GM12873 (cell line): ENCODE measurements at regions not wholly inside any gene's neighbourhood (a gene's known extent, or its start where the extent isn't known, plus 50 kb on each side); places are given as distances from the start of the nearest gene placed in this dataset.

ENCODE experiments used
- CTCF ChIP-seq: IDR thresholded peaks from 2 replicates; pipeline ENCODE4 v1.5.1; 2012; ENCODE audit warnings: low read depth, mild to moderate bottlenecking, moderate library complexity, low read length, control low read depth; ENCODE audit not compliant: insufficient read depth; ENCODE audit errors: missing control alignments

DNA sequence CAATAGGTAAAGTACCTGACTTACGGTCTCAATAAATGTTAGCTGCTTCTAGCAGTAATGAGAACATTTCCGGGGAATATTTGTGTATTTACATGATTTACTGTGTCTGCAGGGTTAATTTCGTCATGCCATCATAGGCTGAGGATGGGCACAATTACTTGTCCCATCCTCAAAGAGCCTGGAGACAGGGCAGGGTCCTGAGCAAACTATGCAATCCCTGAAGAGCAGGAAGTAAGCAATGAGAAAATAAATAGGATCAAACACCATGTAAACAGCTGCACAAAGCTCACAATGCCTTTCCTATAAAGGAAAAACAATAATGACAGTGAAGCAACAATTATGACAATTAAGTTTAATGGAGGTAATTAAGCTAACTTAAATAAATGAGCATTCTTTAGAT is 114.6 kb upstream of the FOXQ1 start:
- no peak for TF ChIP-seq CTCF

- no peak for TF ChIP-seq CTCF
These were observed 120.7 kb upstream of the FOXQ1 start for GRCh38 chr6:1191141-1191630.

DNA sequence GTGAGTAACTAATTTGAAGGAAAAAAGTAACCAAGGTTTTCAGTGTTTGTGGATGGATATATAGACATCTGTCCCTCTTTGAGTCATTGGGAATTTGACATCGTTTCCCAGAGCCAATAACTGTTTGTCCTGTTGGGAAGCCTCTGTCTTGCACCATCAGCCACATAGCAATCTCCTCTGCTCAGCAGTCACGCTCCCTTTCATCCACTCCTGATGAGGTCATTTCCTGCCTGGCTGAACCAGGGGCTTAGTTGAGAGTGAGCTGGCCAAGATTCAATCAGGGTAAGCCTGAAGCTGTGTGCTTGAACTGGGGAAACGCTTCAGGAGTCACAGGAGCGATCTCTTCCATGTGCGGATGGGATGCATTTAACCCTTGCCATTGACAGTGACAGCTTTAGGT is 121.5 kb upstream of the FOXQ1 start:
- TF ChIP-seq CTCF = no peak

DNA sequence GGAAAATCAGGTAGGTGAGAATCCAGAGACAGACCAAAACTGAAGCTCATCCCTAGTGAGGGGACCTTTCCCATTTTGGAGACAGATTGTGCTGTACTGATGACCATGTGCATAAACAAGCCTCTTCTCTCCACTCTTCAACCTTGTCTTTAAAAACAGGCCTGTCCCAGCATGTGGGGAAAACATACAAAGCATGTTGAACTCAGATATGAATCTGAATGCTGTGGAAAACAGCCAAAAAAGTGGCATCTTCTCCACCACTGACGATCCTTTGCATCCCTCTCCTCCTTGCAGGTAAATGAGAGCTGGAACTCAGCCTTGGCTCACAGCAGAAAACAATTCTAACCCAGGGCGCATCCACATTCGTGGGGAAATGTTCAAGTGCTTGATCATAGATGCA is 123.7 kb upstream of the FOXQ1 start:
- no peak for TF ChIP-seq CTCF

- TF ChIP-seq CTCF = no peak
These were observed 124.4 kb upstream of the FOXQ1 start for GRCh38 chr6:1187293-1188131.

DNA sequence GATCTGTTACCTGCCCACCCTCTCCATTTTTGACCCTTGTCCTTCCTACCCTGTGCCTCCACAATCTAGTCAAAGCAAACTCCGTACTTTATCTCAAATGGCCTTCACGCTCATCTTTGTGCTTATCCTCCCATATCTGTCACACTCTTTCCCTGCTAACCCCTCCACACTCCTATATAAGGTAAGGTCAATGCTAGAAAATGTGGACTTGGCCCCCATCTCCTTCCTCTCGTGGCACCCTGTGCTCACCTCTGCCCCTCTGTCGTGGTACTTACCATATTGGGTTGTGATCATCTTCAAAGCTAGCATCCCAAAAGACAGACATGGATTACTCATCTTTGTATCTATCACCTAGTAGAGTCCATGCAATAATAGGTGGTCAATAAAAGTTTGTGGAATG is 127.6 kb upstream of the FOXQ1 start:
- no peak for TF ChIP-seq CTCF

- TF ChIP-seq CTCF = no peak
These were observed 129.0 kb upstream of the FOXQ1 start for GRCh38 chr6:1182722-1183521.
